HT-29 (cell line): ENCODE measurements at regions not wholly inside any gene's neighbourhood (a gene's known extent, or its start where the extent isn't known, plus 50 kb on each side); places are given as distances from the start of the nearest gene placed in this dataset.
"Not testable (repeated sequence)": the region's sequence is repeated elsewhere in the genome, so short reads cannot be mapped to it uniquely, and the experiment has no call there.

ENCODE experiments used
- DNase-seq: peaks from one replicate; pipeline ENCODE4 v3.0.0-alpha.2; 2015; ENCODE audit warnings: low spot score

GRCh38 chr12:131287015-131287937, 333.6 kb downstream of the ADGRD1 start:
- no peak for DNase-seq

GRCh38 chr12:131287938-131288764, 334.4 kb downstream of the ADGRD1 start:
- no peak for DNase-seq

- DNase-seq: not testable (repeated sequence)
Measured at GRCh38 chr12:131288765-131289695, 335.3 kb downstream of the ADGRD1 start.

- not testable (repeated sequence) for DNase-seq
Measured at GRCh38 chr12:131289807-131290206, 336.1 kb downstream of the ADGRD1 start.

- no peak for DNase-seq
Measured at GRCh38 chr12:131290255-131290959, 336.7 kb downstream of the ADGRD1 start.

- not testable (repeated sequence) for DNase-seq
Measured at GRCh38 chr12:131293071-131294015, 339.6 kb downstream of the ADGRD1 start.

- DNase-seq: not testable (repeated sequence)
Measured at GRCh38 chr12:131294716-131295115, 341.0 kb downstream of the ADGRD1 start.

- not testable (repeated sequence) for DNase-seq
Measured at GRCh38 chr12:131295117-131295516, 341.4 kb downstream of the ADGRD1 start.

- not testable (repeated sequence) for DNase-seq
Measured at GRCh38 chr12:131295559-131295958, 341.9 kb downstream of the ADGRD1 start.

- DNase-seq: not testable (repeated sequence)
Measured at GRCh38 chr12:131296136-131296535, 342.4 kb downstream of the ADGRD1 start.

- DNase-seq: not testable (repeated sequence)
Measured at GRCh38 chr12:131296651-131297050, 342.9 kb downstream of the ADGRD1 start.

- DNase-seq: not testable (repeated sequence)
Measured at GRCh38 chr12:131298526-131299369, 345.0 kb downstream of the ADGRD1 start.

GRCh38 chr12:131299370-131299701, 345.6 kb downstream of the ADGRD1 start:
- DNase-seq: not testable (repeated sequence)

- not testable (repeated sequence) for DNase-seq
Measured at GRCh38 chr12:131303576-131303975, 349.9 kb downstream of the ADGRD1 start.

- DNase-seq: not testable (repeated sequence)
Measured at GRCh38 chr12:131304642-131305041, 350.9 kb downstream of the ADGRD1 start.

GRCh38 chr12:131309700-131310099, 356.0 kb downstream of the ADGRD1 start:
- no peak for DNase-seq

- DNase-seq: not testable (repeated sequence)
Measured at GRCh38 chr12:131310227-131310969, 356.7 kb downstream of the ADGRD1 start.

- not testable (repeated sequence) for DNase-seq
Measured at GRCh38 chr12:131311279-131311722, 357.6 kb downstream of the ADGRD1 start.
